NCI-H82 treated with DMSO at 0.1 percent for 48 hours (cell line): ENCODE measurements at regions not wholly inside any gene's neighbourhood (a gene's known extent, or its start where the extent isn't known, plus 50 kb on each side); places are given as distances from the start of the nearest gene placed in this dataset.
"Not testable (repeated sequence)": the region's sequence is repeated elsewhere in the genome, so short reads cannot be mapped to it uniquely, and the experiment has no call there.

Experiments used
- DNase-seq: peaks from one replicate; lab custom pipeline; 2025; ENCODE audit not compliant: unreplicated experiment; lab: John Stamatoyannopoulos, UW

DNA sequence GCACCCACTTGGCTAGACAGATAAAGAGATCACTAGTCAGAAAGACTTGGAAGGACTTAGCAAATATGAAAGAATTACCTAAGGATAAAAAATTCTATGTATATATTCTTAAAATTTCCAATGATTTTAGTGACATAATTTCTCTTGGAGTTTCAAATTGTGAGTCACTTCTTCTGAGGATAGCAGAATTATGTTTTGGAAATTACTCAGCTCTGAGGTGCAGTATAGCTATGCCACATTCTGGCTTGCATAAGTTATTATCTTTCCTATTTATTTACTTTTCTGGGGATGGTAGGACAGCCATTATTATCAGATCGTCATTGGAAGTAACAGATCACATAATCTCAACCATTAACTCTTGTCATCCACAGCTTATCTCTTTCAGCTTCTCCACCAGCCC is 853.5 kb downstream of the TRIML1 start:
- DNase-seq: no peak

DNA sequence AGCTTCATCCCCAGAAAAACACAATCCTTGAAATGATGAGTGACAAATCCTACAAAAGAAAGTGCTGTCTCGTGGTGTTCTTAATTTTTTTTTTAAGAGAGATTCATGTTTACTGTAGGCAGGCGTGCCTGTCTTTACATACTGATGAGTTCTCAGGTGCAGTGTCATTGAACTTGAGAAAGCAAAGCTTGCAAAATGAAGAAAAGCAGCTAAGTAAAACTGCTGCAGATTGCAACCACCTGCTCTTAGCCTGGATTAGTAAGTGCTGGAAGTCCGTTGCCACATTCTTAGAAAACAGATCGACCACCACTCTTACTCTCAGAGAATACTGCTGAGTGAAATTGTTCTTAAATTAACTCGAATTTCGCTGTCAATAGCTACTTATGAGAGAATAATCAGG is 854.6 kb downstream of the TRIML1 start:
- no peak for DNase-seq

DNA sequence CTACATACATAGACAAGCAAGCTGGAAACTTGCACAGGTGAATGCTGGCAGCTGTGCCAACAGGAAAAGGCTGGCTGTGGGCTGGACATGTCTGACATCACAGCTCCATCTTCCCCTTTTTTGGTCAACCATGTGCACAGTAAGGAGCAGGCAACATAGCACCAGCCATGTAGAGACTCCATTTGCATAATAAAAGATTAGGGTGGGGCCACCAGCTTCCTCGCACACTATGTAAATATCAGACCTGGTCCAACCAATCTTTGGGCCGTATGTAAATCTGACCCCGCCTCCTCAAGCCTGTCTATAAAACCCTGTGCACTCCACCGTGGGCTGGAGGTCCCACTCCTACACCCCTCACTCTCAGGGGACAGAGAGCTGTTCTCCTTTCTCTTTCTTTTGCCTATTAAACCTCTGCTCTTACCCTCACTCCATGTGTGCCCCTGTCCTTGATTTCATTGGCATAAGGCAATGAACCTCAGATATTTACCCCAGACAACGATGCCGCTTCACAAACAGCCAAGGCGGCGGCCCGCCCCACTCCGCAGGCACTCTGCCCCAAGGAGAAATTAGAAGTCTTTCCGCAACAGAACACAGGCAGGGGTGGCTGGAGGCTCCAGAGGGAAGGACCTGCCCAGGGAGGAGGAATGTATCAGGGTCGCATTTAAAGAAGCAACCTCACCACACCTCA is 862.2 kb downstream of the TRIML1 start:
- DNase-seq: no peak

DNA sequence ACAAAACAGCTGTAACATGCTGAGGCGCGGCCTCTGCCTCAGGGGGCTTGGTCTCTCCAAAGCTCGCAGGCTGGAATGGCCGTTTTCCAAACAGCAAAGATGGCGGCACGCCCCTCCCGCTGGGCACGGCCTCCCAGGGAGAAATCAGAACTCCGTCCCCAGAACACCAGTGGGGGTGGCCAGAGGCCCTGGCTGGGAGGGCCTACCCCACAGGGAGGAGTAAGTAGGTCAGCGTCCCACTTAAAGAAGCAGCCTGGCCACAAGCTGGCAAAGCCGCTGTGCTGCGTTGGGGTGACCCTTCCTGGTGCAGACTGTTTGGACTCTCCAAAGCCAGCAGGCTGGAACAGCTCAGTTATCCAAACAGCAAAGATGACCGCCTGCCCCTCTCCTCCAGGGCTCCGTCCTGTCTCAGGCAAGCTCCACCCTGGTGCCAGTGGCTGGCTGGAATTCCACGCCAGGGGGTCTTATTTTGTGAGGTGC is 862.8 kb downstream of the TRIML1 start:
- DNase-seq: no peak

DNA sequence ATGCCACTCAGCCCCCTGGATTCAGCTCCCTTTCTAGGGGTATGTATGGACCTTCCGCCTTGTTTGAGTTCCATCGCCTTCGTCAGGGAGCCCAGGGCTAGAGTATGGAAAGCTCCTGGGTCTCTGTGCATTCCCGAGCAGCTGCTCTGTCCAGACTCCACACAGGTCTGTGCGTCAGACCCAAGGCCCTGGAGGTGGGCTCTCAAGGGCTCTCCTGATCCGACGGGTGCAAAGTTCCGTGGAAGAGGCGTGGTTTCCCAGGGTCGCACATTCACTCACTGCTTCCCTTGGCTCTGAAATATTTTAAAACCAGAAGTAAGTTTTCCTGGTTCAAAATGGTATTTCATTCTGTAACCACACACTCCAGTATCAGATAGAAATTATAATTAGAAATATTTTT is 863.2 kb downstream of the TRIML1 start:
- DNase-seq: no peak

GRCh38 chr4:189010452-189011217 is 871.4 kb downstream of the TRIML1 start:
- not testable (repeated sequence) for DNase-seq

DNA sequence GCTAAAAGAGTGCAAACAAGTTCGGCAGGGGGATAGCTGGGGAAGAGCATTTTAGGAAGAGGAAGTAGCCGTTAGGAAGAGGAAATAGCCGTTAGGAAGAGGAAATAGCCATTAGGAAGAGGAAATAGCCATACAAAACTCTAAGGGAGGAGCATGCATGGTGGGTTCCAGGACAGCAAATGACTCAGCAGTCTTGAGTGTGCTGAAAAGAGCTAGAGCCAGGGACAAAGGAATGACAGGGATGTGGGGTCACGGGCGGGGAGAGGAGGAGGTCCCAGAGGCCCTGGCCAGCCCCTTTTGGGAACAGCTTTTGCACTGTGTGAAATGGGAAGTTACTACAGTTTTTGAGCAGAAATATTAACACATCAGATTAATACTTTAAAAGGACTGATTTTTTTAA is 882.6 kb downstream of the TRIML1 start:
- no peak for DNase-seq

DNA sequence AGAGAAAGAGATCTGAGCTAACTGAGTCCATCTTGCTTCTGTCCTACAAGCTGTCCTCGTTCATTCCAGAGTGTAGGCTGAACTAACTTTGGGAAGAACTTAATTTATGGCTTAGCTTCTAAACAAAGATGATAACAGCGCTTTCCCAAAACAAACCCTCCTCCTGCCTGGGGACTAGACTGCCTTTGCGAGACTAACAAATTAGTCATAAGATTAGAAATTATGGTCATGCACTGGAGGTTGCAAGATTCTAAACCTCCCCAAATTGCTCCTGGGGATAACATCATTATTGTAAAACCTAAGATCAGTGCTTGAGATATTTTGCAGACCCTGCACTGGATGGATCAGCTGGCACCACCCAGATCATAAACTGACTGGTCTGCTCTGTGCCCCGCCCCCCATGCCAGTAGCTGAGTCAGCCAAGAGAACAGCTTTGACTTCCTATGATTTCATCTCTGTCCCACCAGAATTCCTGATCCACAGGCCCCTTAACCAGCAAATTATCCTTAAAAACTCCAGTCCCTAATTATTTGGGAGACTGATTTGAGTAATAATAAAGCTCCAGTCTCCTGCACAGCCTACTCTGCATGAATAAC is 883.3 kb downstream of the TRIML1 start:
- DNase-seq: no peak

DNA sequence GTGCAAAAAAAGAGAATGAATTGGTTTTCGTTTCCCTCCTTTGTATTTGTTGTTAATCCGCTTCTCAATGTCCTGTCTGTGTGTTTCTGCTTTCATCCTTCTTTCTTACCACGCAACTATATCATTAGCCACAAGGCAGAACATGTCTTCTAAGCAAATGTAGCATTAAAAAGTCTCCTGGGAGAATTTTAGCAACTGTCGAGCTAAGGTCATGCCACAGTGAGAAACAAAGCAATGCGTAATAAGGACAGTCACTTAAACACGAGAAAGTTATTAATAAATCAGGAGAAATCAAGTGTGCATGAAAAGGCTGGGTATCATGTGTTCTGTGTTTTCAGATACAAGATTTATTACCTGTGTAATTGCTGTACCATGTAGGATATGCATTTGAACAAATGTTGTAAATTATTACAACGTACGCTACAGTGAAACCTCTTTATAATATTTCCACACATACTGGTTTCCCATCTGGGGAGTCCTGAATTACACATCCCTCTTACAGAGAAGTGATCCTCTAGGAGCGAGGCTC is 890.8 kb downstream of the TRIML1 start:
- DNase-seq: no peak

DNA sequence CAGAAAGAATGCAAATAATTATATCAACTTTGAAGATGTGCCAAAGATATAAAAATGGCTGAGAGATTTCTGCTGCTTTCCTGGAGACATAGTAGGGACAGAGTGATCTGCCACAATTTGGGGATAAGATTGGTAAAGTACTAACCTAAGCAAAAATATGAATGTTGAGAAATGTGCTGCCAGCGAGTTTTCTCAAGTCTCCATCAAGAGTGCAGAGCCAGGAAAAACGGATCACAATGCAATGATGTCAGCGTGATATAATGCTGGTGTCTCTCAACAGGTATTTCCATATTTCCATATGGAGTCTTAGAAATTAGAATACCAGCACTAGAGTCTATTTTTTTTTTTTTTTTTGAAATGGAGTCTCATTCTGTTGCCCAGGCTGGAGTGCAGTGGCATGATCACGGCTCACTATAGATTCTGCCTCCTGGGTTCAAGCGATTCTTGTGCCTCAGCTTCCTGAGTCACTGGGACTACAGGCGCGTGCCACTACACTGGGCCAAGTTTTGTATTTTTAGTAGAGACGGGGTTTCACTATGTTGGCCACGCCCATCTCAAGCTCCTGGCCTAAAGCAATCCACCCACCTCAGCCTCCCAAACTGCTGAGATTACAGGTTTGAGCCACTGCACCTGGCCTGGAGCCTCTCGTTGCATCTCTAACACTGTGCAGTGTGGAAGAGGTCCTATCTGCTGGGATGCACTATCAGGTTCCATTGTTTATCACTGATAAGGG is 893.5 kb downstream of the TRIML1 start:
- DNase-seq: no peak

DNA sequence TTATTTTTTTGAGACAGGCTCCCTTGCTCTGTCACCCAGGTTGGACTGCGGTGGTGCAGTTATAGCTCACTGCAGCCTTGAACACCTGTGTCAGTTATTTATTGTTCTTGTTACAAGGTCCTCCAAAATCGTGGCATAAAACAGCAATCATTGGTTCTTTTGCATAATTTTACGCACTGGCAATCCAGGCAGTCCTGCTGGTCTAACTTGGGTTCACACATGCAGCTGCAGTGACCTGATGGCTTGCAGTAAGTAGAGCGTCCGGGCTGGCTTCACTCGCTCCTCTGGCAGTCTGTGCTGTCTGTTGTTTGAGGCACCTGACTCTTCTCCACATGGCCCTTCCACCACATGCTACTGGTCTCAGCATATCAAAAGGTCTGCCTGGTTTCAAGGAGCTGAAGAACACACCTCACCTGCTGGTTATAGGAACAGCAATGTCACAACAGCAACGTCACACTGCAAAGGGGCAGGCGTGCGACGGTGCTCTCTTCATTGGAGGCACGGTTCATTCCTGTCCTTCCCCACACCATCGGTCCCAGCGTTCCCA is 894.6 kb downstream of the TRIML1 start:
- no peak for DNase-seq

DNA sequence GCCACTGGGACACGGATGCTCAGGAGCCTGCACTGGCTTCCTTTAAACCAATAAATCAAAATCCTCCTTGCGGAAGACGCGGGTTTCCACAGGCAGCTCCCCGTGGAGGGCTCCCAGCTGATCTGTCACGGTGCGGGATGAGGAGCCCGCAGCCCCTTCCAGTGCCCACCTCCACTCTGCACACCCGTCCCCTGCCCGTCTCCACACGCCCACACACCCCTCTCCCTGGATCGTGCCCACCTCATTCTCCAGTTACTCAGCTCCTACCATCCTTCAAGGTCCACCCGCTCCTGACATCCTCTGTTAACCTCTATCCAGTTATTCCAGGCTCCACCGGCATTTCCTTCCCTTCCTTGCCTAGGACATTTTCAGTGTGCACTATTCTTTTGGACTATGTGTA is 895.9 kb downstream of the TRIML1 start:
- DNase-seq: no peak

DNA sequence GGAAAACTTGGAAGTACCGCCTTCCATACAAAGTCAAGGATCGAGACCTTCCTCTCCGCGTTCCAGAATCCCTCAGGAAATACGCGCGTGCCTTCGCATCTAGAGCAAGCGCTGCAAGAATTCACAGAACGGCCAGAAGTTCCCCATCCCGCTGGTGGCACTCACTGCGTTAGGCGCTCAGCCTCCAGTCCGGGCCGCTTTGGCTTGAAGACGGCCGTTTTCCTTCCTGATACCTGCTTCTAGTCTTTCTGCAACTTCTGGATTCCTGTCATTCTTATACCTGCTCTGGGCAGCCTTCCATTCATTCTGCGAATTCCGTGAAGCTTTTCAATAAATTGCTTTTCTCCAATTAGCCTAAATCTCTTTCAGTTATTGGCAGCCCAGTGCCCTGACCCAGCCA is 896.4 kb downstream of the TRIML1 start:
- no peak for DNase-seq

DNA sequence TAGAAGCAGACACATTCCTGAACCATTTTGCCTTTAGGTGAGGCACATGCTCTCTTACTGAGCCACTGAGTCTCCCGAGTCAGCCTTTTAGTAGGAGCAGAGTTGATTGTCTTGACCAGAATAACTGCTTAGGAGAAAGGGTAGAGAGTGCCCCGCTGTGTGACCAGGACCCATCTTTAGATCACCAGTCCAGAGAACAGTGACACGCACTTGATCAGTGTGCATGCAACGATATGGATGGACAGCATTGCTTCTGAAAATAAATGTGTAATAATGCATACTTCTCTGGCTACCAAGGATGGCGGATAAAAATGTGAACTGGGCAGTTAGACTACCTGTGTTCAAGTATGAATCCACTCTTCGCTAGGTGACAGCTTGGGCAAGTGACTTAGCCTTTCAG is 897.7 kb downstream of the TRIML1 start:
- DNase-seq: no peak

GRCh38 chr4:189046642-189047041 is 894.0 kb upstream of the FRG1 start:
- DNase-seq: no peak

GRCh38 chr4:189048119-189048518 is 892.6 kb upstream of the FRG1 start:
- no peak for DNase-seq

DNA sequence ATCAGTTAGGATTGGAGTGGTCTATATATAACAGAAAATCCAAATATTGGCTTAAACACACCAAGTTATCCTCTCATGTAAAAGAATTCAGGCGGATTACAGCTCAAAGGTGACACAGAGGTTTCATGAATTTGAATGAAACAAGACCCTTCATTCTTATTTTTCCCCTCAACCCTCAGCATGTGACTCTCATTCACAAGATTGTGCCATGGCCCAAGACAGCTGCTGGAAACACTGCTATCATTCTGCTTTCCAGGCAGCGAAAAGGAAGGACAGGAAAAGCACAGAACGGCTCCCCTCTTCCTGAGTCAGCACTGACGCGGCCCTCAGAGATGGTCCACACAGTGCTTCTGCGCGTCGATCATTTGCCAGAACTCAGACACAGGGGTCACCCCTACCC is 891.0 kb upstream of the FRG1 start:
- no peak for DNase-seq

DNA sequence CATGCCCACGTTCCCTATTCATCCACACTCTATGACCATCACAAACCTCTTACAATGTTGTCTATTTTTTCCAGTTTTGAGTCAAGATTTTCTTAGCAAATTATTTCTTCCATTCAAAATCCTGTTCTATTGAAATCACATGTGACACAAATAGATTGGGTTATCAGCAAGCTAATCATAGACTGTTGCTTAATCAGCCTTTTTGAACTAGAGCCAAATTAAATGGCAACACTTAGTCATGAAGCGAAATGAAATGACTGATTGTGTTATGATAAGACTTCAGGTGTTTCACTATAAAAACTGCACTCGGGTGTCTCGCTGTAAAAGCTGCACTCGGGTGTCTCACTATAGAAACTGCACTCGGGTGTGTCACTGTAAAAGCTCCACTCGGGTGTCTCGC is 890.0 kb upstream of the FRG1 start:
- DNase-seq: no peak

- DNase-seq: no peak
Observed at GRCh38 chr4:189053621-189054020, 887.1 kb upstream of the FRG1 start.

GRCh38 chr4:189060104-189060503 is 880.6 kb upstream of the FRG1 start:
- DNase-seq: no peak
